ENCODE measurements at regions not wholly inside any gene's neighbourhood (a gene's known extent, or its start where the extent isn't known, plus 50 kb on each side); places are given as distances from the start of the nearest gene placed in this dataset.

- ATAC-seq (replicated peaks in 1 of 4) (no peak), DNase-seq (no peak)
- H3K4me3 ChIP-seq (ENCODE audit: control insufficient read depth in 1 of 2, extremely low read depth in 1 of 2, low read length in 1 of 2) = no peak overlapping the region
- Mint-ChIP-seq H3K4me3 (no peak overlapping the region), H3K4me1 (no peaks in the 10 kb centered on the region), H3K27me3 (no peaks in the 10 kb centered on the region), H3K9me3 (peaks cover 17 to 21% (median 18%) of the 10 kb centered on the region in 3 donors), H3K36me3 (no peaks in the 10 kb centered on the region), H3K27ac (no peak overlapping the region)
- H3K27ac ChIP-seq (ENCODE audit: low read length) = no peak overlapping the region
- no peaks in the 10 kb centered on the region for H3K9me3 ChIP-seq
- ChIA-PET CTCF (no interaction called here), POLR2A (no interaction called here)
- no peaks in the 10 kb centered on the region for H3K36me3 ChIP-seq (ENCODE audit: control insufficient read depth in 2 of 2, extremely low read depth in 1 of 2, insufficient read depth in 1 of 2, low read length in 1 of 2)
- H3K4me1 ChIP-seq (ENCODE audit: control insufficient read depth in 1 of 2, extremely low read depth in 1 of 2, insufficient read depth in 2 of 2, low read length in 2 of 2) = no peaks in the 10 kb centered on the region
- 100% methylated on average over 1 of the region's 2 CpGs for WGBS (ENCODE audit: insufficient coverage)
- H3K27me3 ChIP-seq (replicated peaks in 1 of 2; ENCODE audit: control insufficient read depth in 2 of 2, extremely low read depth in 1 of 2, insufficient read depth in 2 of 2, low read length in 1 of 2) = no peaks in the 10 kb centered on the region
These were observed 947.4 kb downstream of the LRFN5 start for GRCh38 chr14:42554091-42554490.

- Mint-ChIP-seq H3K27ac (no peak overlapping the region), H3K36me3 (no peaks in the 10 kb centered on the region), H3K4me3 (no peak overlapping the region), H3K9me3 (peaks cover 18 to 19% (median 18%) of the 10 kb centered on the region in 3 donors), H3K27me3 (no peaks in the 10 kb centered on the region), H3K4me1 (no peaks in the 10 kb centered on the region)
- DNase-seq (no peak), ATAC-seq (replicated peaks in 1 of 4) (no peak)
- no peaks in the 10 kb centered on the region for H3K9me3 ChIP-seq
- H3K4me1 ChIP-seq (ENCODE audit: control insufficient read depth in 1 of 2, extremely low read depth in 1 of 2, insufficient read depth in 2 of 2, low read length in 2 of 2) = no peaks in the 10 kb centered on the region
- no peaks in the 10 kb centered on the region for H3K36me3 ChIP-seq (ENCODE audit: control insufficient read depth in 2 of 2, extremely low read depth in 1 of 2, insufficient read depth in 1 of 2, low read length in 1 of 2)
- H3K27ac ChIP-seq (ENCODE audit: low read length) = no peak overlapping the region
- no peaks in the 10 kb centered on the region for H3K27me3 ChIP-seq (replicated peaks in 1 of 2; ENCODE audit: control insufficient read depth in 2 of 2, extremely low read depth in 1 of 2, insufficient read depth in 2 of 2, low read length in 1 of 2)
- ChIA-PET CTCF (interaction anchor here in 1 of 2 donors (0.7 kb wide), 1 partner anchor 68 kb away, joined by 6 read pairs; no protein-coding TSS in a partner anchor), POLR2A (no interaction called here)
- no peak overlapping the region for H3K4me3 ChIP-seq (ENCODE audit: control insufficient read depth in 1 of 2, extremely low read depth in 1 of 2, low read length in 1 of 2)
These were observed 943.6 kb downstream of the LRFN5 start for GRCh38 chr14:42550310-42550709.

GRCh38 chr14:42548349-42548748 is 941.7 kb downstream of the LRFN5 start:
- no peak for ATAC-seq (replicated peaks in 1 of 4)
- H3K9me3 Mint-ChIP-seq = peaks cover 11 to 19% (median 12%) of the 10 kb centered on the region in 3 donors
- ChIA-PET POLR2A (no interaction called here), CTCF (no interaction called here)
- Histone ChIP-seq H3K27me3 (replicated peaks in 1 of 2; ENCODE audit: control insufficient read depth in 2 of 2, extremely low read depth in 1 of 2, insufficient read depth in 2 of 2, low read length in 1 of 2) (no peaks in the 10 kb centered on the region), H3K4me1 (ENCODE audit: control insufficient read depth in 1 of 2, extremely low read depth in 1 of 2, insufficient read depth in 2 of 2, low read length in 2 of 2) (no peaks in the 10 kb centered on the region), H3K36me3 (ENCODE audit: control insufficient read depth in 2 of 2, extremely low read depth in 1 of 2, insufficient read depth in 1 of 2, low read length in 1 of 2) (no peaks in the 10 kb centered on the region), H3K4me3 (ENCODE audit: control insufficient read depth in 1 of 2, extremely low read depth in 1 of 2, low read length in 1 of 2) (no peak overlapping the region), H3K27ac (ENCODE audit: low read length) (no peak overlapping the region), H3K9me3 (no peaks in the 10 kb centered on the region)
- DNase-seq = no peak
- H3K36me3 Mint-ChIP-seq = no peaks in the 10 kb centered on the region
- no peaks in the 10 kb centered on the region for H3K27me3 Mint-ChIP-seq
- H3K4me3 Mint-ChIP-seq = no peak overlapping the region
- no peak overlapping the region for H3K27ac Mint-ChIP-seq
- no peaks in the 10 kb centered on the region for H3K4me1 Mint-ChIP-seq

- CTCF ChIA-PET = no interaction called here
- ATAC-seq (replicated peaks in 1 of 4) (no peak), DNase-seq (no peak)
- H3K9me3 ChIP-seq = no peaks in the 10 kb centered on the region
- no peak overlapping the region for H3K27ac ChIP-seq (ENCODE audit: low read length)
- H3K27ac Mint-ChIP-seq = no peak overlapping the region
- POLR2A ChIA-PET = no interaction called here
- no peaks in the 10 kb centered on the region for H3K36me3 Mint-ChIP-seq
- H3K27me3 Mint-ChIP-seq = no peaks in the 10 kb centered on the region
- peaks cover 8 to 28% (median 9%) of the 10 kb centered on the region in 3 donors for H3K9me3 Mint-ChIP-seq
- H3K4me1 Mint-ChIP-seq = no peaks in the 10 kb centered on the region
- H3K4me1 ChIP-seq (ENCODE audit: control insufficient read depth in 1 of 2, extremely low read depth in 1 of 2, insufficient read depth in 2 of 2, low read length in 2 of 2) = no peaks in the 10 kb centered on the region
- H3K27me3 ChIP-seq (replicated peaks in 1 of 2; ENCODE audit: control insufficient read depth in 2 of 2, extremely low read depth in 1 of 2, insufficient read depth in 2 of 2, low read length in 1 of 2) = no peaks in the 10 kb centered on the region
- no peak overlapping the region for H3K4me3 Mint-ChIP-seq
- no CpG with 5 or more reads among the region's 2 CpGs for WGBS (ENCODE audit: insufficient coverage)
- no peaks in the 10 kb centered on the region for H3K36me3 ChIP-seq (ENCODE audit: control insufficient read depth in 2 of 2, extremely low read depth in 1 of 2, insufficient read depth in 1 of 2, low read length in 1 of 2)
- no peak overlapping the region for H3K4me3 ChIP-seq (ENCODE audit: control insufficient read depth in 1 of 2, extremely low read depth in 1 of 2, low read length in 1 of 2)
These were observed 939.0 kb downstream of the LRFN5 start for GRCh38 chr14:42545636-42546035.

GRCh38 chr14:42541535-42542001 is 934.9 kb downstream of the LRFN5 start:
- Histone ChIP-seq H3K36me3 (ENCODE audit: control insufficient read depth in 2 of 2, extremely low read depth in 1 of 2, insufficient read depth in 1 of 2, low read length in 1 of 2) (no peaks in the 10 kb centered on the region), H3K9me3 (no peaks in the 10 kb centered on the region), H3K27ac (ENCODE audit: low read length) (no peak overlapping the region), H3K27me3 (replicated peaks in 1 of 2; ENCODE audit: control insufficient read depth in 2 of 2, extremely low read depth in 1 of 2, insufficient read depth in 2 of 2, low read length in 1 of 2) (no peaks in the 10 kb centered on the region), H3K4me1 (ENCODE audit: control insufficient read depth in 1 of 2, extremely low read depth in 1 of 2, insufficient read depth in 2 of 2, low read length in 2 of 2) (no peaks in the 10 kb centered on the region), H3K4me3 (ENCODE audit: control insufficient read depth in 1 of 2, extremely low read depth in 1 of 2, low read length in 1 of 2) (no peak overlapping the region)
- 100% methylated on average over 1 of the region's 3 CpGs for WGBS (ENCODE audit: insufficient coverage)
- Mint-ChIP-seq H3K27me3 (no peaks in the 10 kb centered on the region), H3K36me3 (no peaks in the 10 kb centered on the region), H3K27ac (no peak overlapping the region), H3K4me3 (no peak overlapping the region), H3K9me3 (peaks cover 0 to 10% (median 5%) of the 10 kb centered on the region in 3 donors), H3K4me1 (no peaks in the 10 kb centered on the region)
- POLR2A ChIA-PET = no interaction called here
- DNase-seq (no peak), ATAC-seq (replicated peaks in 1 of 4) (no peak)
- CTCF ChIA-PET = no interaction called here

- Mint-ChIP-seq H3K36me3 (no peaks in the 10 kb centered on the region), H3K27me3 (no peaks in the 10 kb centered on the region), H3K4me1 (no peaks in the 10 kb centered on the region), H3K9me3 (peaks cover 0 to 8% (median 5%) of the 10 kb centered on the region in 3 donors), H3K27ac (no peak overlapping the region), H3K4me3 (no peak overlapping the region)
- ChIA-PET POLR2A (no interaction called here), CTCF (no interaction called here)
- Histone ChIP-seq H3K27ac (ENCODE audit: low read length) (no peak overlapping the region), H3K36me3 (ENCODE audit: control insufficient read depth in 2 of 2, extremely low read depth in 1 of 2, insufficient read depth in 1 of 2, low read length in 1 of 2) (no peaks in the 10 kb centered on the region), H3K9me3 (no peaks in the 10 kb centered on the region), H3K27me3 (replicated peaks in 1 of 2; ENCODE audit: control insufficient read depth in 2 of 2, extremely low read depth in 1 of 2, insufficient read depth in 2 of 2, low read length in 1 of 2) (no peaks in the 10 kb centered on the region), H3K4me3 (ENCODE audit: control insufficient read depth in 1 of 2, extremely low read depth in 1 of 2, low read length in 1 of 2) (no peak overlapping the region), H3K4me1 (ENCODE audit: control insufficient read depth in 1 of 2, extremely low read depth in 1 of 2, insufficient read depth in 2 of 2, low read length in 2 of 2) (no peaks in the 10 kb centered on the region)
- DNase-seq (no peak), ATAC-seq (replicated peaks in 1 of 4) (no peak)
- no CpG with 5 or more reads among the region's 10 CpGs for WGBS (ENCODE audit: insufficient coverage)
These were observed 928.7 kb downstream of the LRFN5 start for GRCh38 chr14:42535397-42535796.

- no peaks in the 10 kb centered on the region for H3K27me3 Mint-ChIP-seq
- no peak overlapping the region for H3K4me3 Mint-ChIP-seq
- CTCF ChIA-PET = no interaction called here
- no peaks in the 10 kb centered on the region for H3K27me3 ChIP-seq (replicated peaks in 1 of 2; ENCODE audit: control insufficient read depth in 2 of 2, extremely low read depth in 1 of 2, insufficient read depth in 2 of 2, low read length in 1 of 2)
- H3K4me1 Mint-ChIP-seq = no peaks in the 10 kb centered on the region
- no peaks in the 10 kb centered on the region for H3K4me1 ChIP-seq (ENCODE audit: control insufficient read depth in 1 of 2, extremely low read depth in 1 of 2, insufficient read depth in 2 of 2, low read length in 2 of 2)
- no peak overlapping the region for H3K4me3 ChIP-seq (ENCODE audit: control insufficient read depth in 1 of 2, extremely low read depth in 1 of 2, low read length in 1 of 2)
- peaks cover 0 to 8% (median 5%) of the 10 kb centered on the region in 3 donors for H3K9me3 Mint-ChIP-seq
- no peaks in the 10 kb centered on the region for H3K9me3 ChIP-seq
- no peaks in the 10 kb centered on the region for H3K36me3 ChIP-seq (ENCODE audit: control insufficient read depth in 2 of 2, extremely low read depth in 1 of 2, insufficient read depth in 1 of 2, low read length in 1 of 2)
- POLR2A ChIA-PET = no interaction called here
- H3K27ac ChIP-seq (ENCODE audit: low read length) = no peak overlapping the region
- no CpG with 5 or more reads among the region's 1 CpG for WGBS (ENCODE audit: insufficient coverage)
- DNase-seq (no peak), ATAC-seq (replicated peaks in 1 of 4) (no peak)
- H3K36me3 Mint-ChIP-seq = no peaks in the 10 kb centered on the region
- H3K27ac Mint-ChIP-seq = no peak overlapping the region
These were observed 926.8 kb downstream of the LRFN5 start for GRCh38 chr14:42533476-42533875.
